ENCODE measurements at regions not wholly inside any gene's neighbourhood (a gene's known extent, or its start where the extent isn't known, plus 50 kb on each side); places are given as distances from the start of the nearest gene placed in this dataset.

- no peaks in the 10 kb centered on the region for H3K4me1 Mint-ChIP-seq (ENCODE audit: low read depth, unreplicated experiment)
- no peaks in the 10 kb centered on the region for H3K79me2 ChIP-seq (ENCODE audit: insufficient read depth, low read length)
- H3K36me3 Mint-ChIP-seq (ENCODE audit: low read depth, unreplicated experiment), result no peaks in the 10 kb centered on the region
- no peak for DNase-seq (ENCODE audit: low read depth)
- H3K27me3 ChIP-seq (ENCODE audit: insufficient read depth, low read length), result no peaks in the 10 kb centered on the region
- no peaks in the 10 kb centered on the region for H3K27me3 Mint-ChIP-seq (ENCODE audit: low read depth, unreplicated experiment)
- no peaks in the 10 kb centered on the region for H3K9me3 ChIP-seq (ENCODE audit: insufficient read depth, low read depth, low read length)
- no peaks in the 10 kb centered on the region for H3K36me3 ChIP-seq (ENCODE audit: insufficient read depth, low read length)
- no peak overlapping the region for H3K9ac ChIP-seq (ENCODE audit: low read length)
- no peak overlapping the region for H3K4me3 ChIP-seq (ENCODE audit: insufficient read depth, low read depth, low read length)
- no peaks in the 10 kb centered on the region for H4K20me1 ChIP-seq (ENCODE audit: insufficient read depth, low read length)
- no peak overlapping the region for H3K4me2 ChIP-seq (ENCODE audit: low read length)
- no peak overlapping the region for H2AFZ ChIP-seq (ENCODE audit: low read depth, low read length)
- H3K4me3 Mint-ChIP-seq (ENCODE audit: unreplicated experiment), result no peak overlapping the region
- FAIRE-seq, result no peak
- no peak overlapping the region for H3K27ac Mint-ChIP-seq (ENCODE audit: unreplicated experiment)
- H3K9me3 Mint-ChIP-seq (ENCODE audit: unreplicated experiment), result no peaks in the 10 kb centered on the region
- no peak overlapping the region for H3K27ac ChIP-seq (ENCODE audit: low read depth, low read length)
- no peaks in the 10 kb centered on the region for H3K4me1 ChIP-seq (ENCODE audit: insufficient read depth, low read length)
- TF ChIP-seq CTCF (IDR thresholded peaks at IDR 0.05; ENCODE audit: insufficient read depth, low read depth, low read length) (no peak), EZH2 (IDR thresholded peaks at IDR 0.05; ENCODE audit: insufficient read depth, low read length) (no peak)
Observed at GRCh38 chr11:104688731-104689130, 209.5 kb downstream of the CASP12 start.

GRCh38 chr11:104682206-104682605, 216.1 kb downstream of the CASP12 start:
- H3K9ac ChIP-seq (ENCODE audit: low read length), result no peak overlapping the region
- no peaks in the 10 kb centered on the region for H3K27me3 ChIP-seq (ENCODE audit: insufficient read depth, low read length)
- no peak overlapping the region for H2AFZ ChIP-seq (ENCODE audit: low read depth, low read length)
- no peaks in the 10 kb centered on the region for H3K27me3 Mint-ChIP-seq (ENCODE audit: low read depth, unreplicated experiment)
- H3K9me3 Mint-ChIP-seq (ENCODE audit: unreplicated experiment), result no peaks in the 10 kb centered on the region
- H3K36me3 Mint-ChIP-seq (ENCODE audit: low read depth, unreplicated experiment), result no peaks in the 10 kb centered on the region
- H4K20me1 ChIP-seq (ENCODE audit: insufficient read depth, low read length), result no peaks in the 10 kb centered on the region
- no peak for FAIRE-seq
- H3K4me2 ChIP-seq (ENCODE audit: low read length), result no peak overlapping the region
- H3K4me1 ChIP-seq (ENCODE audit: insufficient read depth, low read length), result no peaks in the 10 kb centered on the region
- H3K27ac ChIP-seq (ENCODE audit: low read depth, low read length), result no peak overlapping the region
- H3K36me3 ChIP-seq (ENCODE audit: insufficient read depth, low read length), result no peaks in the 10 kb centered on the region
- H3K9me3 ChIP-seq (ENCODE audit: insufficient read depth, low read depth, low read length), result no peaks in the 10 kb centered on the region
- no peaks in the 10 kb centered on the region for H3K4me1 Mint-ChIP-seq (ENCODE audit: low read depth, unreplicated experiment)
- no peaks in the 10 kb centered on the region for H3K79me2 ChIP-seq (ENCODE audit: insufficient read depth, low read length)
- no peak for DNase-seq (ENCODE audit: low read depth)
- H3K27ac Mint-ChIP-seq (ENCODE audit: unreplicated experiment), result no peak overlapping the region
- no peak overlapping the region for H3K4me3 Mint-ChIP-seq (ENCODE audit: unreplicated experiment)
- TF ChIP-seq EZH2 (IDR thresholded peaks at IDR 0.05; ENCODE audit: insufficient read depth, low read length), result no peak
- no peak for TF ChIP-seq CTCF (IDR thresholded peaks at IDR 0.05; ENCODE audit: insufficient read depth, low read depth, low read length)
- H3K4me3 ChIP-seq (ENCODE audit: insufficient read depth, low read depth, low read length), result no peak overlapping the region

- Histone ChIP-seq H3K4me1 (ENCODE audit: insufficient read depth, low read length) (no peaks in the 10 kb centered on the region), H3K36me3 (ENCODE audit: insufficient read depth, low read length) (no peaks in the 10 kb centered on the region), H3K27me3 (ENCODE audit: insufficient read depth, low read length) (no peaks in the 10 kb centered on the region), H3K4me2 (ENCODE audit: low read length) (no peak overlapping the region), H2AFZ (ENCODE audit: low read depth, low read length) (no peak overlapping the region), H3K27ac (ENCODE audit: low read depth, low read length) (no peak overlapping the region), H3K4me3 (ENCODE audit: insufficient read depth, low read depth, low read length) (no peak overlapping the region), H3K79me2 (ENCODE audit: insufficient read depth, low read length) (no peaks in the 10 kb centered on the region), H3K9ac (ENCODE audit: low read length) (no peak overlapping the region), H3K9me3 (ENCODE audit: insufficient read depth, low read depth, low read length) (no peaks in the 10 kb centered on the region), H4K20me1 (ENCODE audit: insufficient read depth, low read length) (no peaks in the 10 kb centered on the region)
- no peak for DNase-seq (ENCODE audit: low read depth)
- no peak for FAIRE-seq
- H3K27ac Mint-ChIP-seq (ENCODE audit: unreplicated experiment), result no peak overlapping the region
- no peak overlapping the region for H3K4me3 Mint-ChIP-seq (ENCODE audit: unreplicated experiment)
- TF ChIP-seq CTCF (IDR thresholded peaks at IDR 0.05; ENCODE audit: insufficient read depth, low read depth, low read length) (no peak), EZH2 (IDR thresholded peaks at IDR 0.05; ENCODE audit: insufficient read depth, low read length) (no peak)
- no peaks in the 10 kb centered on the region for H3K4me1 Mint-ChIP-seq (ENCODE audit: low read depth, unreplicated experiment)
- no peaks in the 10 kb centered on the region for H3K36me3 Mint-ChIP-seq (ENCODE audit: low read depth, unreplicated experiment)
- H3K27me3 Mint-ChIP-seq (ENCODE audit: low read depth, unreplicated experiment), result no peaks in the 10 kb centered on the region
- no peaks in the 10 kb centered on the region for H3K9me3 Mint-ChIP-seq (ENCODE audit: unreplicated experiment)
Observed at GRCh38 chr11:104679258-104679657, 219.0 kb downstream of the CASP12 start.
